GM19452 (cell line): ENCODE measurements at regions not wholly inside any gene's neighbourhood (a gene's known extent, or its start where the extent isn't known, plus 50 kb on each side); places are given as distances from the start of the nearest gene placed in this dataset.
"Not testable (repeated sequence)": the region's sequence is repeated elsewhere in the genome, so short reads cannot be mapped to it uniquely, and the experiment has no call there.

Experiments
- ATAC-seq: cut with Tn5 transposase; IDR thresholded peaks from one replicate; pipeline ENCODE4 v1.9.1; 2021; ENCODE audit not compliant: unreplicated experiment

DNA sequence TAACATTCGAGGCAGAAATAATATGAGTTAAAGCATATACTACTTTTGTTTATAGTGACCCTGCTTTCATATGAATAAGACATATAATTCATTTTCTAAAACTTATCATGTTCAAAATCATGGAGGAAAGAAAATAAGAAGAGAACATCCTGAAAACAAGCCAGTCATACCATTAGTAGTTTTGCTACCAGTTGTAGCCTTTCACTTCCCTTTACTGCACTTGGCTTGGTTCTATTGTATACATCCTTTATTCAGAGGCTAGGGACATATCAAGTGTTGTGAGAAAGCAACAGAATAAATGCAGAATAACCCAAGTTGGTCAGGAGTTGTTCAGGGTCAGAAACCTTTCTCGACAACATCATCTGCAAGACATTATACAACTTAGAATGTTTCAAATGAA lies 598.7 kb downstream of the SOX5 start:
- peak; percentile 92 for ATAC-seq

DNA sequence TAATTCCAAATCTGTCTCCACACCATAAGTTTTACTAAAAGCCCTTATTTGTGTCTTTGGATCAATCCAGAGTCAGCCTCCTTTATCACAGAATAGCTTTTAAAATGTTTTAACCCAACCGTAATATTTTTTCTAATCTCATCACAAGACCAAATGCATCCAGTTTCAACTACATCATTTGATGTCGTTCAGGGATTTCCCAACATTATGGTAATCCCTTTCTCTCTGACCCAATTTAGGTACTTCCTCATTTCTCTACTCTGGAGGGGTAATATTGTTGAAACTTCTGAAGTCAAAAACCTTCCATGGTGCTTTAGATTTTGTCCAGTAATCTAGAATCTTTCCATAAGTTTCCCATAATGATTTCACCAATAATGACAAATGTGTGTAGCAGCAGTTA lies 596.8 kb downstream of the SOX5 start:
- ATAC-seq, result no peak

DNA sequence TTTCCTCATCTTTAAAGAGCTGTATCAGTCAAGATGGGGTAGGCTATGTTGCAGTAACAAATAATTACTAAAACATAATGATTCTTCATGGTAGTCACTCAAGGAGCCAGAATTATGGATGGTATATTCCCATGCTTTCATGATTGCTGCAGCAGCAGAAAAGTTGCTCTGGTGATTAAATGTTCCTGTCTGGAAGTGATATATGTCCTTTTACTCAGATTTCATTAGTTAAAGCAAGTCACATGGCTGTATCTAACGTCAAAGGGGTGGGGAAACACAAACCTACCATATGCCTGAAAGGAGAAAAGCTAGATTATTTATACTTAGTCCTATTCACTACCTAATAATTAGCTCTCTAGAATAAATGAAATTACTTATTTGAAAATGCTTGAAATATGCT lies 594.7 kb downstream of the SOX5 start:
- no peak for ATAC-seq

DNA sequence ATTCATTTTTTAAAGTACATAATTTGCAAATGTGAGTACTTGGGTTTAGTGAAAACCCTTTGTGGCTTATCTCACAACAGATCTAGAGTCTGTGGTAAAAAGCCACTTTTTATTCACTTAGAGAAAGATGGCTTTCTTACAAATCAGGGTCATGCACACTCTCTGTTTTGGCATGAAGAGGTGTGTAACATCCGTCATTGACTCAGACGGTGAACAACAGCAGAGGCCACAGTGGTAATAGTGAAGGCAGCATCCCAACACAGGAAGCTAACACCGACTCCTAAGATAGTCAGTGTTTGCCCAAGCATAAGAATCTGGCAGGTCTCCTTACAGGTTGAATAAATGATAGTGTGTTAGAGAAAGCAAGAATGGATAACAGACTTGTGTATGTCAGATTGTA lies 593.0 kb downstream of the SOX5 start:
- no peak for ATAC-seq

DNA sequence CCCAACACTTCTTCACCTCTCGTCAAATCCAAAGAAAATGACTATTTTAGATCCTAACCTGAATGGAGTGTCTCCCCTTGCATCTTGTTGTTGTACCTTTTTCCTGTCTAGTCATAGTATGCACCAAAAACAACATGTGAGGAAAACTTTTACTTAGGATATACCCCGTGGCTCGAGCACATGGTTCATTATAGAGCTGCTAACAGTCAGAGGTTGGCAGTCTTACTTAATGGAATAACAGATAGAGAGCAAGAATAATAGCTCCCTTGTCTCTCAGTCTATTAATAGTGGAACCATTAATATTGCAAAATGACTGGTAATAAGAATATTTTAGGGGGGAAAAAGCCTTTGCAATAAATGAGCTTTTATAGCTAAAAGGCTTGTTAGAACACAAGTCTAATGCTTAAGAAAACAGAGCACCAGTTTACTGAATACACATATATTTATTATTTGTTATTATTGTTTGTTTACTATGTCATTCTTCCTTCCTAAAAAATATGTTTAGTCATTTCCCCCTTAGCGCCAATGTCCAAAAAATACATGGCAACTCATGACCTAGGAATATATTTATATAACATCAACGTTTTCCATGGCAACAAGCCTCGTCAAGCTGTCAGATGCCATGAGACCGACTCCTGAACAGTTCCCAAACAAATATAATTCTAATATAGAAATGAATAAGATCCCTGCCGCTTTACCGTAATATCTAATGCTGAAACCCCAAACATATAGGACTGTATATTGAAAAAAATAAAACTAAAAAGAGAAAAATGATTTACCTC lies 592.4 kb downstream of the SOX5 start:
- ATAC-seq, result no peak

DNA sequence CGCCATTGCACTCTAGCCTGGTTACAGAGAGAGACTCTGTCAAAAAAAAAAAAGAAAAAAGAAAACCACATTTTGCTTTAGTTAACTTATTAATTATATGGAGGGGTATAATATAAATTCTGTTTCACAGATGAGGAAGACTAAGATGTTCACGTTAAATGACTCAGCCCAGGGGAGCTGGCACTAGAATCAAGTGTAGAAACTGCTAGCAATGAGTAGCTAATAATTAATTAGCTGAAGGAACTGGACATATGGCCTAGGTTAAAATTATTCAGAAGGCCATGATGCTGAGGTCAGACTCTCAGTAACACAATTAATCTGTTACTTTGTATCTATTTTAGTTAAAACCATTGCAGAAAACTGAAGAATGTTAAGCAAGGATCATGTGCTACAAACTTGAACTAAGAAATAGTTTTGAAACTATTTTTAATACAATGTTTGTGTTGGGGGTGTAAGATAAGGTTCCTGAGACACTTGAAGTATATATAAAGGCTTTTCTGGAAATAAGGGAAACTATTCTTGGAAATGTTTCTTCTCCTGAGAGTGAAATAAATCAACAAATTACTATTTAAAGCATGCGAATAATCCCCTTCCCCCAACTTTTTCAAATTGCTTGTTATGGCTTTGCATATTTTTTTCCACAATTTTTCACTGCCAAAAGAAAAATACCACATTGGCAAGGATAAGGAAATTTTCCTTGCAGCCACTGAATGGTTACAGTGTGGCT lies 589.3 kb downstream of the SOX5 start:
- ATAC-seq, result no peak

DNA sequence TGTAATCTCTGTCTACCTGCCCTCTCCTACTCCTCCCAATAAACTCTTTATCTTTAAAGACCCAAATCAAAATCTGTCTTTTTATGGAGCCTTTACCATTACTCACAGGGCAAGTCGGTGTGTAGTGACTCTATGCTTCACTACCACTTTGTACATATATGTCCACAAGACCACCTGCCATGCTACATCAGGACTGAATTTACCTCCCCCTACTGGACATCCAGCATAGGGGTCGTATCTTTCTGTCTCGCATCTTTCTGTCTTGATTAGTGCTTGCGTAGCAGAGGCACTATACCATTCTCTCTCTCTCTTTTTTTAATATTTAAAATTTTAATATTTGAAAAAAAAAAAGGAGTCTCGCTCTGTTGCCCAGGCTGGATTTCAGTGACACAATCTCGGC lies 587.5 kb downstream of the SOX5 start:
- no peak for ATAC-seq

DNA sequence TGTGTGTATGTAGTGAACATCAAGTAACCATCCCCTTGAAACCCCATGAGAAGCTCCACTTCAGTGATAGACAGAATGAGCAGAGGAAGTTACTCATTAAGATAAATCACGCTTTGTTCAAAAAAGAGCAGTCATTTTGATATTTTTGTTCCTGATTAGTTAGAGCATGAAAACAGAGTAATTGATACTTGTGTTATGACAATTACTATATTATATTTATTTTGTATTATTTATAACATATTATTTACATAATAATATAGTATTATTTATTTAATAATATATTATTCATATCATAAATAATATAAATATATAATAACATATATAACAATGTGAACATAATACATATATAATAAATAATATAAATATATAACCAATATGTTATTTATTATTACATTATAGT lies 580.9 kb downstream of the SOX5 start:
- ATAC-seq, result no peak

DNA sequence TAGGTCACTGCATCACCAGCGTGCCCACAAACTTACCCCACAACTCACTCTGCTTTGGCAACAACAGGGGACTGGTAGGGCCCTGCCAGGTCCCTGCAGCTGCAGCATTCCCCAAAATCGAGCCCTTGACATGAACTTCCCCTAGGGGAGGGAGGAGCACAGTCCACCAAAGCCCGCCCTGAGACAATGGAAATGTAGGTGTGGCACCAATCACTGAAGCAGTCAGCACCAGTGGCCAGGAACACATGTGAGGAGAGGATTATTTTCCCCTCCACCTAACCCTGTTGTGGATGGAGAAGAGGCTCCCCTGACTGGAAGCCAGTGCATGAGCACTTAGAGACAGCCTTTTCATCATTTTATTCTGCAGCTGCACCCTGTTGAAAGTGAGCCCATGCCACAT lies 573.8 kb downstream of the SOX5 start:
- no peak for ATAC-seq

DNA sequence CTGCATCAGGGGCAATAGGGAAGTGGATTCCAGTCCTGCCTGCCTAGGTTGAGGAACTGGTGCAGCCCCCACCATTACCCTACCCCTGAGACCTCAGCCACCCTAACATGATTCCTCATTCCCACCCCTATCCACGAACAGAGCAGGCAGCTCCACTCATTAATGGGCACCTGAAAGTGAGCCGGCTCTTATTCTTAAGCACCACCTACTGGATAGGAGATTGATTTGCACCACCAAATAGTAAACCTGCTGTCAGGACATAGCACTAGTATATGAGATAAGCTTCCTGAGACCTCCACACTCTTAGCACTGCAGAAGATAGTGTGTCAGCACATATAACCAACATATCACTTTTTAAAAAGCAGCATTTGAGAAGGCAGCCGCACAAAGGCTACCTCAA lies 573.2 kb downstream of the SOX5 start:
- ATAC-seq, result no peak

DNA sequence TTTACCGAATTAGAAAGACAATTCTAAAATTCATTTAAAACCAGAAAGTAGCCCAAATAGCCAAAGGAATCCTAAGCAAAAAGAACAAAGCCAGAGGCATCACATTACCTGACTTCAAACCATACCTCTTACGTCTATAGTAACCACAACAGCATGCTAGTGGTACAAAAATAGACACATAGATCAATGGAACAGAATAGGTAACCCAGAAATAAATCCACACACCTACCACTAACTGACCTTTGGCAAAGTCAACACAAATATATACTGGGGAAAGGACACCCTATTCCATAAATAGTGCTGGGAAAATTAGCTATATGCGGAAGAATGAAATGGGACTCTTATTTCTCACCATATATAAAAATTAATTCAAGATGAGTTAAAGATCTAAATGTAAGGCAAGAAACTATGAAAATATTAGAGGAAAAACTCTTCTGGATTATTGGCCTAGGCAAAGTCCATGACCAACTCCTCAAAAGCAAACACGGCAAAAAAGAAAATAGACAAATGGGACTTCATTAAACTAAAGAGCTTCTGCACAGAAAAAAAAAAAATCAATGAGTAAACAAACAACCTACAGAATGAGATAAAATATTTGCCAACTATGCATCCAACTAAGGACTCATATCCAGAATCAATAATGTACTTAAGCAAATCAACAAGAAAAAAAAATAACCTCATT lies 568.9 kb downstream of the SOX5 start:
- no peak for ATAC-seq

DNA sequence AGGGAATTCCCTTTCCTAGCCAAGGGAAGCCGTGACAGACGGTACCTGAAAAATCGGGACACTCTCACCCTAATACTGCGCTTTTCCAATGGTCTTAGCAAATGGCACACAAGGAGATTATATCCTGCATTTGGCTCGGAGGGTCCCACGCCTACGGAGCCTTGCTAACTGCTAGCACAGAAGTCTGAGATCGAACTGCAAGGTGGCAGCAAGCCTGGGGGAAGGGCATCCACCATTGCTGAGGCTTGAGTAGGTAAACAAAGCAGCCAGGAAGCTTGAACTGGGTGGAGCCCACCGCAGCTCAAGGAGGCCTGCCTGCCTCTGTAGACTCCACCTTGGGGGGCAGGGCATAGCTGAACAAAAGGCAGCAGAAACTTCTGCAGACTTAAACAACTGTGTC lies 560.6 kb downstream of the SOX5 start:
- ATAC-seq, result not testable (repeated sequence)

DNA sequence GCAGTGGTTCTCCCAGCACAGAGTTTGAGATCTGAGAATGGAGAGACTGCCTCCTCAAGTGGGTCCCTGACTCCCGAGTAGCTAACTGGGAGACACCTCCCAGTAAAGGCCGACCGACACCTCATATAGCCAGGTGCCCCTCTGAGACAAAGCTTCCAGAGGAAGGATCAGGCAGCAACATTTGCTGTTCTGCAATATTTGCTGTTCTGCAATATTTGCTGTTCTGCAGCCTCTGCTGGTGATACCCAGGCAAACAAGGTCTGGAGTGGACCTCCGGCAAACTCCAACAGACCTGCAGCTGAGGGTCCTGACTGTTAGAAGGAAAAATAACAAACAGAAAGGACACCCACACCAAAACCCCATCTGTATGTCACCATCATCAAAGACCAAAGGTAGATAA lies 560.2 kb downstream of the SOX5 start:
- ATAC-seq, result not testable (repeated sequence)

DNA sequence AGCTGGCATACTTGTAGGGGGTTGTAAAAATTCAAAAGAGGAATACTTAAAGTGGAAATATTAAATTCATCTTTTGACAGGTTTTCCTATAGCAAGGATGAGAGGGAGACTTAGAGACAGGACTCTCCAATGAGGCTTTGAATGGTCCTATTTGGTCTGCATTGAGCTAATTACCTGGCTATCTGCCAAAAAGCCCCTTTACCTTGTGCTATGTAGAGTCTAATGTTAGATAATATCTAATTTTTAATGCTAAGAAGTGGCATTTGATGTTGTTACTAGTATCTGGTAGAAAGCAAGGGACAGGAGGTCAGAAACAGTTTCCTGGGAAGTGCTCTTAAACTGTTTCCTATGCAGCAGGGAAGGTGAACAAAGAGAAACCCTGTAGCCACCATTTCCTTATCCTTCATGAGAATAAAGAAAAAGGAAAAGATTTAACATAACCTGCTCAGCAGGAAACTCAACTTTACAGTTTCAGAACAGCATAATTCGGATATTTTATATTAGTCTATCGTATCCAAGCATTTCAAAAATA lies 550.0 kb downstream of the SOX5 start:
- no peak for ATAC-seq

DNA sequence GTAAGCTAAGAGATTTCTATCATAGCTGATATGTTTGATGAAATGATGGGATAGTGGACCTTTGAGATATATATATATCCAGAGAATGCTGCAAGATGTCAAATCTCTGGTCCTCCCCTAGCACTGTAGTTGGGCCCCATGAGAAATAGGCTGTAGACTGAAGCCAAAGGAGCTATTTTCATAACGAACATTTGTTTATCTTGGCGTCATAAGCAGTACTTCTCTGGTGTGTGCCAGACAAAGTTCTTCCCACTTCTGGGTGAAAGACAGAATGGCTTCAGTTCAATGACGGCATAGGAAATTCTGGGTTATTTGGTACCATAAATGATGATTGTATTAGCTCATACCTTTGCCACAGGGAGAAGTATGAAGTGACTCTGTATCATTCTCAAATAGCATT lies 534.3 kb downstream of the SOX5 start:
- no peak for ATAC-seq

DNA sequence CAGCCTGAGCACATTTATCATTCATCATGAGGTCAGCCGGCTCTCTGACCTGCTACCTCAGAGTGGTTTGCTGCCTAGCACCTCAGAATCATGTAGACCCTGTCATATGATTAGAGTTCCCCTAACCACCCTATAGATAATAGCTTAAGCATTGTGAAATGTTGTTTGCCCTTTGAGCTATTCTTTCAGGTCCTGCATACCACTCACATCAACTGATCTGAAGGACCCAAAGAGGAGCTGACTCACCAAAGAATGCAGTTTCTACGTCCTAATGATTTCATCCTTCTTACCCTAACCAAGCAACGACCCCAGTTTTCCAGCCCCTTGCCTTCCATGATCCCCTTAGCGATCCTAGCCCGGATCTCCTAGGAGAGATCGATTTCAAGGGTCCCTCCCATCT lies 527.9 kb downstream of the SOX5 start:
- ATAC-seq, result no peak

DNA sequence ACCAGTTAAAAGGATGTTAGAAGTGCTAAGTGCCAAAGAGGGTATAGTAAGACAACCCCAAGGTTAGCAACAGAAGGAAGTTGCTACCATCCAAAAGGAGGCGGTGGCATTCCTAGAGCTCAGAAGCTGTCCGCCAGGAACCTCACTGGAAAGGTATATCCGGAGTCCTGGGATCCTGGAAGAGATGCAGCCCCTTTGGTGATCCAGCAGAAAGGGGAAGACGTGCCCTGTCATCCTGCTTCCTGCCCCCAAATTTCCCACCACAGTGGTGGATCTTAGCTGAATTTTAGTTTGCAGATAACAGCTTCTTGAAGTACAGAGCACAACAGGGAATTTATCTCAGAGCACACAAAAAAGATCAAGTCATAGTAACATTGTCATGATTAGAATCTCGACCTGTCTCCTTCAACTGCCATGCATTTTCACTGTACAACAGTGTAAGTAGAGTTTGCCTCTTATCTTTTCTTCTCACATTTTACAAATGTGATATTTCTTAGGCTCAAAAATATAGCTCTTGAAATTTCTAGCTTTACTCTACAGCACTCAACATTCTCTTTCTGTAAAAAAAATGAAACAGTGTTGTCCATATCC lies 526.3 kb downstream of the SOX5 start:
- ATAC-seq, result no peak

DNA sequence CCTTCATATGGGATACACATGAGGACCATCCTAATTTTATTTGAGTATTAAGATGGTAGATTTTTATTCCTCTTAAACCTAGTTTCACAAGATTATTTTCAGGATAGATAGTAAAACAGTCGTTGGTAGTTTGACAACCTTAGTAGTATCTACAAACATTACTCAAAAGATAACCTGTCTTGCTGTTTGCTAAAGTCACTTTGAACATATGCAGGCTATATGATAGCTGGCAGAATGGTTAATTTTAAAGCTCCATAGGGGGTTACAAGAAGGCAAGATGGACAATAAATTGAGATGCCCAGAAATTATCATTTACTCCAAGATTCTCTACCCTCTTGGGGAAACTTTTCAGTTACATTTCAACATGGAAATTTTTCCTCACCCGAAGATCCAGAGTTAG lies 525.7 kb downstream of the SOX5 start:
- no peak for ATAC-seq

DNA sequence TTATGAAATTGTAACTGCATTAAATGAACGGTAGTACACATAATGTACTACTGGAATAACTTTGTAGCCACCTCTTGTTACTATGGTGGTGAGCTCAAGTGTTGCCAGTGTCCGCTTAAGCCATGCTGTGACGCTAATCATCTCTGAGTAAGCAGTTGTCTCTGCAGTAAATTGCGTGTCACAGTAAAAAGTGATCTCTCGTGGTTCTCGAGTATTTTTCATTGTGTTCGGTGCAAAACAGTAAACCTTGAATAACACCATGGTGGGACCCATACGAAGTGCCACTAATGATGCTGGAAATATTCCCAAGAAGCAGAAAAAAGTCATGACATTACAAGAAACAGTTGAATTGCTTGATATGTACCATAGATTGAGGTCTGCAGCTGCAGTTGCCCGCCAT lies 524.8 kb downstream of the SOX5 start:
- no peak for ATAC-seq

DNA sequence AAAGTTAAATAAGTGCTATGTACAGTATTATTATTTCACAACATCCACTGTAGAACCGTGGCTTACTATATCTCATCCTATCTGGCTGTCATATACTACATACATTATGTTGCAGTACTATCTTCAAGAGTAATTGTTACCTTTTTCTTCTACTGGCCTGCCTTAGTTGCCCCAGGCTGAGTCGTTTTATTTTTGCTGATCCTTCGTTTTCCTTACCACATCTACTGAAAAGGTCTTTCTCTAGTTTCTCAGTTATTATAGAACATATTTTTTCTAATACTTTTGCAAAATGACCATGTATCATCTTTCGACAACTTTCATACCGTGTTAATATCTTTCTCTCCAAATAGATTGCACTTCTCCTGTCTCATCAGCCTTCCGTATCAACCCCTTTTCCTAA lies 523.1 kb downstream of the SOX5 start:
- ATAC-seq, result no peak

DNA sequence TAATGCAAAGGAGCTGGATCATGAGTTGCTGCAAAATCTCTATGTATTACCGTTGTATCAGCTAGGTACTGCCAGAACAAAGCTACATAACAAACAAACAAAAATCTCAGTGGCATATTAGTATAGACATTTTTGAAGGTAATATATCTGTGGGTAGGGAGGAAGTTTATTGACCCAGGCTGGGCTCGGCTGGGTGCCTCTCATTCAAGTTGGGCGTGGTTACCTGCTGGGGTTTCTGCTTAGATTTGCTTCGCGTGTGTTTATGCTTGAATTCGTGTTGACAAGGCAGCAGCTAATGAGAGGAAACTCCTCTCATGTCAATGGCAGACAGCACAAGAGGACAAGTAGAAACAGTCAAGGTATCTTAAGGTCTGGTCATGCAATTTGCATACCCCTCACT lies 520.7 kb downstream of the SOX5 start:
- ATAC-seq, result no peak

DNA sequence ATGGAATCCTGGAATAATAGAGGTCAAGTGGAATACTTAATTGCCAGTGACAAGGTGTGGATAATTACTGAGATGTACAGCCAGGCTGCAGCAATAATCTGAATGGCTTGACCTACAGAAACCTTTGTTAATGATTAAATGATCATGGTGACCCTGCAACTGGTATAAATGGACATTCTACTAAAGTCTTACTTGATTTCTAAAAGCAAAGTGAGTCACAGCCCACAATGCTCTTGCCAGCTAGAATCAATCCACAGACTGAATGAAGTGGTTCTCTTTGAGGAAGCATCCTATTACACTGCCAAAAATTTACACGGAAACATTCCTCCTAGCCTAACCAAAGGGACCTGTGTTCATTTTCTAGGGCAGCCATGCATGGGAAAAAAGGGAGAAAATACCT lies 518.5 kb downstream of the SOX5 start:
- no peak for ATAC-seq
